ENCODE measurements at regions not wholly inside any gene's neighbourhood (a gene's known extent, or its start where the extent isn't known, plus 50 kb on each side); places are given as distances from the start of the nearest gene placed in this dataset.

DNA sequence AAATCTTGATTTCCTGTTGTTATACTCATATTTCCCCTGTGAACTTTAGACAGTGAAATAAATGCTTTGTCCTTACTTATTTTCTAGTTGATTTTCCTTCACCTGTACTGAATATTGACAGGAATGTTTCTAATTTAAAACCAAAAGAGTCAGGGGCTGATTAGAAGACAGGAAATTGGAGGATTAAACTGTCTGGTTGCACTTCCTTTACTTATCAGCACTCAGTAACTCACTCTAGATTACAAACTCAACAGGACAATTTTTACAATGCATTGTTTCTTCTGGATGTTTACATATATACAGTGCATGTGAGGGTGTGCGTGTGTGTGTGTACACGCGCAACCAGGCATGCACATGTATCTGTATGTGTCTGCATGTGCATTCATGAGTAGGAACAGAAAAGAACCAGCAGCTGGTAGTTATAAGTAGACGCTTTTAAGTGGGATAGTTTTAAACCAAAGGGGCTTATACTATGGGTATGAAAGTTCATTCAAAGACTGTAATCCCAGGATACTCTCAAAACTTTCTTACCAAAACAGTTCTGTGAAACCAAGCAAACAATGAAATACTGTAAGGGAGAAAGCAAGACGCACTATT is 212.0 kb upstream of the NFIA start:
- no peak overlapping the region for H3K27ac ChIP-seq
- DNase-seq (ENCODE audit: low spot score in 2 of 2): no peak
- H3K4me1 ChIP-seq: no peaks in the 10 kb centered on the region
- H3K9me3 ChIP-seq: no peaks in the 10 kb centered on the region
- no peaks in the 10 kb centered on the region for H3K36me3 ChIP-seq
- H3K27me3 ChIP-seq: no peaks in the 10 kb centered on the region
- TF ChIP-seq, protein P1, sequence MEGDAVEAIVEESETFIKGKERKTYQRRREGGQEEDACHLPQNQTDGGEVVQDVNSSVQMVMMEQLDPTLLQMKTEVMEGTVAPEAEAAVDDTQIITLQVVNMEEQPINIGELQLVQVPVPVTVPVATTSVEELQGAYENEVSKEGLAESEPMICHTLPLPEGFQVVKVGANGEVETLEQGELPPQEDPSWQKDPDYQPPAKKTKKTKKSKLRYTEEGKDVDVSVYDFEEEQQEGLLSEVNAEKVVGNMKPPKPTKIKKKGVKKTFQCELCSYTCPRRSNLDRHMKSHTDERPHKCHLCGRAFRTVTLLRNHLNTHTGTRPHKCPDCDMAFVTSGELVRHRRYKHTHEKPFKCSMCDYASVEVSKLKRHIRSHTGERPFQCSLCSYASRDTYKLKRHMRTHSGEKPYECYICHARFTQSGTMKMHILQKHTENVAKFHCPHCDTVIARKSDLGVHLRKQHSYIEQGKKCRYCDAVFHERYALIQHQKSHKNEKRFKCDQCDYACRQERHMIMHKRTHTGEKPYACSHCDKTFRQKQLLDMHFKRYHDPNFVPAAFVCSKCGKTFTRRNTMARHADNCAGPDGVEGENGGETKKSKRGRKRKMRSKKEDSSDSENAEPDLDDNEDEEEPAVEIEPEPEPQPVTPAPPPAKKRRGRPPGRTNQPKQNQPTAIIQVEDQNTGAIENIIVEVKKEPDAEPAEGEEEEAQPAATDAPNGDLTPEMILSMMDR (IDR thresholded peaks at IDR 0.05): no peak
- TF ChIP-seq POLR2AphosphoS5 (IDR thresholded peaks at IDR 0.05) (no peak), POLR2A (IDR thresholded peaks at IDR 0.05) (no peak)
- intact Hi-C loops (cut with DNase I; ENCODE audit: low total_unique reads): no loop called here
- no peak overlapping the region for H3K4me3 ChIP-seq

DNA sequence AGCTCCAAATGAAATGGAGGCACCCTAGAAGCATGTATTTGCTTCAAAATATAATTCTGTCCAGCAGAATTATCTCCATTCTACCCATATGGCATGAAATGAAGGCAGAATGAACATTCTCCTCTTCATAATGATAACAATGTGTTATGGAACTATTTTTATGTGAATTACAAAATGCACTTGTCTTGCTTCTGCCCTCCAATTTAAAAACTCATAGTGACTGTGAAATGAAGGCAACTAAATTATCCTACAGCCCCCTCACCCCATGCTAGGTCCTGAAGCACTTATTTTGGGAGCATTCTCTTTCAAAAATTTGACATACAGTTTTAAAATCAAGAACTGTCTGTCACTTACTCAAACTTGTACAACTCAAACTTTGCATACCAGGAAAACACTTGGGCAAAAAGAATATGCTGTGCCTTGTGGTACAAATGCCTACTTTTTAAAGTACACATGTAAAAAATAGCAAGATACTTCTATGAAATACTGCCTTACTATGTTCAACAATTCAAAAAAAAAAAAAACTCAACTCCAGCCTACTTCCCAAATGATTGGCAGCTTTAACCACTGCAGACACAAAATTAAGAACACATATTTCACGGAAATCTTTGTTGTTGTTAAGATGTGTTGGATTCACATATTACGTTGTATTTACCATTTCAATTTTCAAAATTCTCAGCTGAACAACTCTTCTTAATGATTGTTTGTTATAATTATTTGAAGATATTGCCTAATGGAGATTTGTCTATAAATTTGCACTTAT is 213.3 kb upstream of the NFIA start:
- Histone ChIP-seq H3K36me3 (no peaks in the 10 kb centered on the region), H3K27me3 (no peaks in the 10 kb centered on the region), H3K4me3 (no peak overlapping the region), H3K4me1 (no peaks in the 10 kb centered on the region), H3K9me3 (no peaks in the 10 kb centered on the region), H3K27ac (no peak overlapping the region)
- TF ChIP-seq POLR2A (IDR thresholded peaks at IDR 0.05): no peak
- DNase-seq (ENCODE audit: low spot score in 2 of 2): no peak
- intact Hi-C loops (cut with DNase I; ENCODE audit: low total_unique reads): no loop called here

DNA sequence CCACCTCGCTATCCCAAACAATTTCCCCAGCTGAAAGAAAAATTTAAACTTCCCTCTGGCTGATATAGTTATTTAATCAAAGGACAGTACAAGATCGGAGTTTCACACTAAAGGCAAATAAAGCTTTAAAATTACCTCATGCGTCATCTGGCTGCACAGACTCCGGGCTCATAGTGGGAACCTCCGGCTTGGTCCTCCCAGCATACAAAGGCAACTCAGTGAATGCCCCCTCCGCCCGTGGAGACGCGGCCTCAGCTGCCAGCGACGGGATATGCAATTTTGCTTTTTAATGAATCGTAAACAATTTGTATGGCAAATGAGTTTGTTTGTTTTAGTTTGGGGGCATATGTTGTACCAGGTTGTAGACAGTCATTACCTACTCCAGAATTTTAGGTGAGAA is 214.6 kb upstream of the NFIA start:
- no peaks in the 10 kb centered on the region for H3K27me3 ChIP-seq
- H3K4me3 ChIP-seq: no peak overlapping the region
- H3K9me3 ChIP-seq: no peaks in the 10 kb centered on the region
- no peaks in the 10 kb centered on the region for H3K36me3 ChIP-seq
- no peaks in the 10 kb centered on the region for H3K4me1 ChIP-seq
- intact Hi-C loops (cut with DNase I; ENCODE audit: low total_unique reads): no loop called here
- no peak overlapping the region for H3K27ac ChIP-seq
- no peak for DNase-seq (ENCODE audit: low spot score in 2 of 2)
- TF ChIP-seq, protein P1 (IDR thresholded peaks at IDR 0.05): no peak
- TF ChIP-seq POLR2A (IDR thresholded peaks at IDR 0.05) (no peak), POLR2AphosphoS5 (IDR thresholded peaks at IDR 0.05) (no peak)

DNA sequence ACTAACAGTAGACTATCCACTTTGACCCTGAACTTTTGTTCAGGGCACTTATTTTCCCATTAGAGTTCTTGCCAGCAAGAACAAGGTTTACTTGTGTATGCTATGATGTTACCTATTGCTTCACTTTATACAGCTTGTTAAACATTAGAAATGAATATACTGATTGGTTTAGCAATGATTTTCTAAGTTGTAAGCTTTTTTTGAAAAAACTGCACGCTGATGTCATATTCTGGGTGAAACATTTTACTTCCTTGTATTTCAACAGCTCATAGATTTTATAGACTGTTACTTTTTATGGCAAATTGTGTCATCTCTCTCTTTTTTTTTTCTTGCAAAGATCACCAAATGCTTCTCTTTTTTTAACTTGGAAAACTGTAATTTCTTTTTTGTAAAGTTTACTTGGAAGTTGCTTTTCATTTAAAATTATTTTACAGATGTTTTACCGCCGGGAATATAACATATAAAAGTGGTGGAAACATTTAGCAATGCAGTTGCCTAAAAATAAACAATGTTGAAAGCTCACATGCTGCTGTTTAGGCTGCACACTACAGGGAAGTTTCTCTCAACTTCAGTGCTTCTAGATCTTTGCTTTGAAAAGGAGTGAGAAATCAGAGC is 215.3 kb upstream of the NFIA start:
- H3K4me1 ChIP-seq: no peaks in the 10 kb centered on the region
- no peaks in the 10 kb centered on the region for H3K36me3 ChIP-seq
- no peak for TF ChIP-seq POLR2AphosphoS5 (IDR thresholded peaks at IDR 0.05)
- TF ChIP-seq, protein P1 (IDR thresholded peaks at IDR 0.05): no peak
- TF ChIP-seq POLR2A (IDR thresholded peaks at IDR 0.05): no peak
- no peak for DNase-seq (ENCODE audit: low spot score in 2 of 2)
- H3K9me3 ChIP-seq: no peaks in the 10 kb centered on the region
- no peak overlapping the region for H3K4me3 ChIP-seq
- H3K27me3 ChIP-seq: no peaks in the 10 kb centered on the region
- intact Hi-C loops (cut with DNase I; ENCODE audit: low total_unique reads): no loop called here
- no peak overlapping the region for H3K27ac ChIP-seq

DNA sequence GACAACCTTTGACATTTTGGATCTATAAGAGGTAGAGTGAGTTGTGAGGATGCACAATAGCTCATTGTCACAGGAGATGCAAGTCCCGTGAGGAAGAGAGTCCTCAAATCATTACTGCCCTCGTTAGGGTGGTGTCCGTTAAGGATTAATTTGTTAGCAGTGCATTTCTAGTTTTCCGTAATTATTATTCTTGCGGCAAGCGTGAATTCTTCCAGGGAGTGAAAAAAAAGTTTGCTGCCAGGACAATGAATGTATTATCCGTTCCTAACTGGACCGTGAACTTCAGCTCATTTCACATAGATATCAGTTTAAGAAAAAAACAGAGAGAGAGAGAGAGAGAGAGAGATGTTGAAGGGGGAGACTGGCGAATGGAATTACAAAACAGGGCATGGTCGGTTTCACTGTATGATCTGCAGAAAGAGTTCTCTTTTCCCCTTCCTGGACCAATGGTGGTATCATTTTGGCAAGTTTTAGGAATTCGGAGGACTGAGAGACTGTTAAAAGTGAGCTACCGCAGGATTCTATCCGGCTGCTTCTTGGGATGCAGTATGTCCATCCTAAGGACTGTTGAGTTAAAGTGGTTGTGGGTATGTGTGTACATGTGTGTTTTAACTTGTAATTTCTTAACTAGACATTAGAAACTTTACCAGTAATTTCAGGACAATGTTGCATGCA is 216.0 kb upstream of the NFIA start:
- no peak overlapping the region for H3K4me3 ChIP-seq
- H3K27ac ChIP-seq: no peak overlapping the region
- H3K27me3 ChIP-seq: no peaks in the 10 kb centered on the region
- no peaks in the 10 kb centered on the region for H3K36me3 ChIP-seq
- intact Hi-C loops (cut with DNase I; ENCODE audit: low total_unique reads): no loop called here
- no peaks in the 10 kb centered on the region for H3K4me1 ChIP-seq
- TF ChIP-seq POLR2AphosphoS5 (IDR thresholded peaks at IDR 0.05) (no peak), POLR2A (IDR thresholded peaks at IDR 0.05) (no peak)
- TF ChIP-seq, protein P1 (IDR thresholded peaks at IDR 0.05): no peak
- DNase-seq (ENCODE audit: low spot score in 2 of 2): no peak
- no peaks in the 10 kb centered on the region for H3K9me3 ChIP-seq

Data from breast epithelium (tissue), 4 donors.